ENCODE measurements at regions not wholly inside any gene's neighbourhood (a gene's known extent, or its start where the extent isn't known, plus 50 kb on each side); places are given as distances from the start of the nearest gene placed in this dataset.

DNA sequence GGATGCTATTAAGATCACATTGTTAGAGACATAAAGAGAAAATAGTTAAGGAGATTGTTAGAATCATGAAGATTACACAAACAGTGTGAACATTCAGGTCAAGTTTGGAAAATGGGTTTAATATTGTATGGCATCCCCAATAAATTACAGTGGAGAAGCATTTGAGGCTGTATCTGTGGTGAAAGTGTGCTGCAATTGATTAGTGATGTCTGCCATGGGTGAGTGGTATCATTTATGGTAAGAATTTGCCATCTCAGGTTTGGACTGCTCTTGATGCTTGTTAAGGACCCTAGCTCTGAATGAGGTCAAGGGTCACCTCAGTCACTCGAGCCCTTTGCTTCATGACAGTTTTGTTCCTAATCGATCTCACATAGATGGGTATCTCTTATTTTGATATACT lies 265.7 kb upstream of the SRRM4 start:
- TF ChIP-seq, protein P1, sequence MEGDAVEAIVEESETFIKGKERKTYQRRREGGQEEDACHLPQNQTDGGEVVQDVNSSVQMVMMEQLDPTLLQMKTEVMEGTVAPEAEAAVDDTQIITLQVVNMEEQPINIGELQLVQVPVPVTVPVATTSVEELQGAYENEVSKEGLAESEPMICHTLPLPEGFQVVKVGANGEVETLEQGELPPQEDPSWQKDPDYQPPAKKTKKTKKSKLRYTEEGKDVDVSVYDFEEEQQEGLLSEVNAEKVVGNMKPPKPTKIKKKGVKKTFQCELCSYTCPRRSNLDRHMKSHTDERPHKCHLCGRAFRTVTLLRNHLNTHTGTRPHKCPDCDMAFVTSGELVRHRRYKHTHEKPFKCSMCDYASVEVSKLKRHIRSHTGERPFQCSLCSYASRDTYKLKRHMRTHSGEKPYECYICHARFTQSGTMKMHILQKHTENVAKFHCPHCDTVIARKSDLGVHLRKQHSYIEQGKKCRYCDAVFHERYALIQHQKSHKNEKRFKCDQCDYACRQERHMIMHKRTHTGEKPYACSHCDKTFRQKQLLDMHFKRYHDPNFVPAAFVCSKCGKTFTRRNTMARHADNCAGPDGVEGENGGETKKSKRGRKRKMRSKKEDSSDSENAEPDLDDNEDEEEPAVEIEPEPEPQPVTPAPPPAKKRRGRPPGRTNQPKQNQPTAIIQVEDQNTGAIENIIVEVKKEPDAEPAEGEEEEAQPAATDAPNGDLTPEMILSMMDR (IDR thresholded peaks at IDR 0.05; ENCODE audit: low read length, missing control alignments), result no peak
- DNase-seq (ENCODE audit: low read depth), result no peak
- no peak overlapping the region for H3K4me3 ChIP-seq (replicated peaks; ENCODE audit: low read depth, low read length)

DNA sequence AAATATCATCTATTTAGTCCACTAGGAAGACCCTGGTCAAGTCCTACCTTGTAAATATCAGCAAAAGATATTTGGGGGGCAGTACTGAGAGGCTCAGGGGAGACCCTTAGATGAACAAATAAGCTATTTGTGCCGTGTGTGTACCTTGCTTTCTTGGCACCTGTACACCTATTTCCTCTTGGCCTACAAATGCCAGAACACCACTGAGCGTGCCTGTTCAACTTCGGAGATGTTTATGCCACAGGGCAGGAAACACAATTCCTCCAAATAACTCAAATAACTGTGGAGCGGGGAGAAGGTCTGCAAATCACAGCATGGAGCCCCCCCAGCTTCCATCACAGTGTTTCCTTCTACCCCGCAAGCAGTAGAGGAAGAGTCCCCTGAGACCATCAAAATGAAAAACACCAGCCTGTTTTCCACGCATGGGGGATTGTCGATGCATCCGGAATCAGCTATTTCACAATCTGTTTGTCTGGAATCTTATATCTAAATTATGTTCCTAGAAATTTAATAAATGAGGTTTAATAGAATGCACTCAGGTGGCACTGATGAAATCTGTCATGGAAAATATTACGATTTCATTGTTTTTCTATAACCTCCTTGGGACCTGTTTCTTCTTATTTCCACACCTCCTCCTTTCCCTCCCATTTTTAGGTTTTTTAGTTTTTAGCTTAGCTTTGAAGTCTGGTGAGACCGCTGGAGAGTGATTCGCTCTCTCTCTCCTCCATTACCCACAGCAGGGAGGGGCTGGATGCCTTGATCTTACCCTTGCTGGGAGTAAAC lies 254.0 kb upstream of the SRRM4 start:
- H3K4me3 ChIP-seq (replicated peaks; ENCODE audit: low read depth, low read length), result no peak overlapping the region
- TF ChIP-seq, protein P1 (IDR thresholded peaks at IDR 0.05; ENCODE audit: low read length, missing control alignments), result no peak
- no peak for DNase-seq (ENCODE audit: low read depth)

DNA sequence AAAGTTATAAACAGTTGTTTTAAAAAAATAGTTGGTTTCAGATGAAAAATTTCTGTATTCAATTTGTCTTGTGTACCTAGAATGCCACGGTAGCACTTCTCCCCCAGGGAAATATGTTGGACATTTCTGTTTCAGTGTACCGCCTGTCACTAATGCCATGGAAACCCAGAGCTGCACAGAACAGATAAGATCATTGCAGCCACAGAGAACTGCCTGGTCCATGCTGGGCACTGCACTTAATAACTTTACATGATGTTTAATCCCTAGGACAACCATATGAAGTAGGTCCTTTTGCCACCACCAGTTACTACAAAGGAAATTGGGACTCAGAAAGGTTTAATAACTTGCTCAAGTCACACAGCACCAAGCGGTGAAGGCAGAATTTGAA lies 253.4 kb upstream of the SRRM4 start:
- no peak for DNase-seq (ENCODE audit: low read depth)
- H3K4me3 ChIP-seq (replicated peaks; ENCODE audit: low read depth, low read length), result no peak overlapping the region
- TF ChIP-seq, protein P1 (IDR thresholded peaks at IDR 0.05; ENCODE audit: low read length, missing control alignments), result no peak

DNA sequence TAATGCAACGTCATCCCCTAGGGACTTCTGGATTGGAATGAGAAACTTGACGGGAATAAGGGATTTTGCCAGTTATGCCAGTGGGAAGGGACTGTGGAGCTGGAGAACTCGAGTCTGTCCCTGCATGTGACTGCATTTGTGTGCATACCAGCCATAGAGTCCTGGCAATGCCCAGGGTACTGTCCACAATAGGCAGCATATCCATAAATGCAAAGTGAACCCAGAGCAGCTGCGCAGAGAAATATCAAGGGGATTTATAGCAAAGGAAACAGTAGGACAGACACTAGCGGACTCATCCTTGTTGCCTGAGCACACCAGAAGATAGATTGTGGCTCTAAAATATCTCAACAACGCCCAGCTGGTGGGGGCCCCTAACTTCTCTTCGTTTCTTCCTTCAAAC lies 247.1 kb upstream of the SRRM4 start:
- TF ChIP-seq, protein P1 (IDR thresholded peaks at IDR 0.05; ENCODE audit: low read length, missing control alignments), result no peak
- DNase-seq (ENCODE audit: low read depth), result no peak
- no peak overlapping the region for H3K4me3 ChIP-seq (replicated peaks; ENCODE audit: low read depth, low read length)

DNA sequence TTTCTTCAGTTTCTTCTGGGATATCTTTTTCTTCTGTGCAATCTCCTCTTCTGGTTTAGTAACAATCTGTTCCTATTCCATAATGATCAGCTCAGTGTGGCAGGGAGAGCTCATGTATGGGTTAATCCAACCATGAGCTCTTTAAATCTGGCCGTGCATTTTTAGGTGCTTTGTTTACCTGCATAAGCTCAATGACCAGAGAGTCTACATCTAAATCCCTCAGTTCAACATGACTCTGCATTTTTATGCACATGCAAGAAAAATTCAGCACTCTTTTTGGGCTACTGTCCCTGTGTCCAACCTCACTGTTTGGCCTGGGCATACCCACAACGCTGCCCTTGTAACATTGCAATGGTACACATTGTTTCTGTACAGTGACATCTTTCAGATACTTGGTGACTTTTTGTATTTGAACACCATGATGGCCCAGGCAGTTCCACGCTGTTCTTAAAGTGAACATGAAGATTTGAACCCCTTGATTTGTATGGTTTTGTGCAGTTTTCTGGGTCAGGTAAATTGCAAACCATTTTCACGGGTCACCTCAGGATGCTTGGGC lies 243.3 kb upstream of the SRRM4 start:
- TF ChIP-seq, protein P1 (IDR thresholded peaks at IDR 0.05; ENCODE audit: low read length, missing control alignments), result no peak
- no peak for DNase-seq (ENCODE audit: low read depth)
- H3K4me3 ChIP-seq (replicated peaks; ENCODE audit: low read depth, low read length), result no peak overlapping the region

DNA sequence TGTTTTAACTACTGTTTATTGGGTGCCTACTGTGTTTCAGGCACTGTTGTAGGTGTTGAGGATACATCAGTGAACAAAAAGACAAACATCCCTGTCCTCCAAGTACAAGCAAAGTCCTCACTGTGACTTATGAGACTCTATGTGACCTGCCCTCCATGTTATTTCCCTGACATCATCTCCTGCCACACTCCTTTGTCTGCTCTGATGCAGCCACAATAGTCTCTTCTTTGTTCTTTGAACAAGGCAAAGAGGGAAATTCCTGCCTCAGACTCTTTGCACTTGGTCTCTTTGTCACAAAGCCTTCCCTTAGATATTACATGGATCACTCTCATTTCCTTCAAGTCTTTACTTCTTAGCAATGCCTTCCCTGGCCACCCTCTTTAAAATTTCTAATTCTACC lies 240.1 kb upstream of the SRRM4 start:
- no peak for DNase-seq (ENCODE audit: low read depth)
- no peak overlapping the region for H3K4me3 ChIP-seq (replicated peaks; ENCODE audit: low read depth, low read length)
- TF ChIP-seq, protein P1 (IDR thresholded peaks at IDR 0.05; ENCODE audit: low read length, missing control alignments), result no peak

DNA sequence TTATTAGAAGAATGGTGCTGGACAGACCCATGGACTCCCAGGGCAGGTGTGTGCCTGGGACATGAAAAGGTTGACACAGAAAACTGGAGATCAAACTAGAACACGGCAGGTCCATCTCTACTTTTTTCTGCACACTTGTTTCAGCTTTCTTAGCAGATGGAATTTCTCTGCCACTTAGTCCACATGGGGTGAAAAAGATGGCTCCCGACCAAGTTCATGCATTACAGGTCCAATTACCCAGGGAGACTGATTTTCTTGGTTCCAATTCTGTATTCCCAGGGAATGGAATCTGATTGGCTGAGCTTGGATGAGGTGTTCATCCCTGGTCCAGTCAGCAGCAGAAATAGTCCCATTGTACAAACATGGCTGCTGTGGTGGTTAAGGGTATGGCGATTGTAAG lies 238.9 kb upstream of the SRRM4 start:
- H3K4me3 ChIP-seq (replicated peaks; ENCODE audit: low read depth, low read length), result no peak overlapping the region
- TF ChIP-seq, protein P1 (IDR thresholded peaks at IDR 0.05; ENCODE audit: low read length, missing control alignments), result no peak

More for the DNA sequence above, 238.9 kb upstream of the SRRM4 start:
- no peak for DNase-seq (ENCODE audit: low read depth)

Measured in fibroblast of pulmonary artery (primary cell).